Panc1 (cell line): ENCODE measurements at regions not wholly inside any gene's neighbourhood (a gene's known extent, or its start where the extent isn't known, plus 50 kb on each side); places are given as distances from the start of the nearest gene placed in this dataset.

ENCODE experiments used
- ATAC-seq: fragments of 200-7000 bp; cut with Tn5 transposase; 2 replicates; pipeline ENCODE4 v1.9.1; 2020; ENCODE audit warnings: mild to moderate bottlenecking, moderate library complexity
- BruUV-seq: library from RNA; stranded (reverse); fragments of 400-500 nt; replicated peaks from 2 replicates; lab custom pipeline; 2021; lab: Mats Ljungman, UMichigan
- CTCF ChIA-PET: fragments of 300-600 bp; sonication (Branson Sonifier 250); formaldehyde crosslinking; loops from one replicate; lab custom pipeline; 2022; ENCODE audit warnings: antibody characterized with exemption; lab: Charles Lee
- POLR2A ChIA-PET: fragments of 300-600 bp; sonication (Branson Sonifier 250); formaldehyde crosslinking; loops from one replicate; lab custom pipeline; 2022; ENCODE audit warnings: antibody characterized with exemption; lab: Charles Lee
- DNase-seq: peaks from one replicate; pipeline ENCODE4 v3.0.0-alpha.2; 2010; ENCODE audit warnings: low read depth, low spot score
- H3K27ac ChIP-seq: 2 replicates; pipeline ENCODE4 v1.5.1; 2011; ENCODE audit warnings: mild to moderate bottlenecking, low read length, inconsistent platforms
- H3K27me3 ChIP-seq: fragments of 200-500 bp; sonication (Bioruptor generic); 2 replicates; pipeline ENCODE4 v1.6.0; 2014; ENCODE audit warnings: low read length, inconsistent platforms; ENCODE audit not compliant: control insufficient read depth, insufficient read depth
- H3K36me3 ChIP-seq: fragments of 200-500 bp; sonication (Bioruptor generic); 2 replicates; pipeline ENCODE4 v1.5.1; 2014; ENCODE audit warnings: inconsistent platforms, mild to moderate bottlenecking, low read length, moderate library complexity; ENCODE audit not compliant: control insufficient read depth, insufficient read depth
- H3K4me1 ChIP-seq: 2 replicates; pipeline ENCODE4 v1.5.1; 2011; ENCODE audit warnings: inconsistent platforms, mild to moderate bottlenecking, low read length, moderate library complexity; ENCODE audit not compliant: control insufficient read depth, insufficient read depth
- H3K4me3 ChIP-seq, 2 experiments: 2 replicates each; pipeline ENCODE4 v1.5.1; 2011 to 2012; ENCODE audit warnings: low read depth in 2 of 2, low read length in 2 of 2, mild to moderate bottlenecking in 2 of 2, inconsistent platforms in 1 of 2, moderate library complexity in 1 of 2
- H3K9me3 ChIP-seq: fragments of 200-500 bp; sonication (Bioruptor generic); 2 replicates; pipeline ENCODE4 v1.5.1; 2014; ENCODE audit warnings: low read depth, mild to moderate bottlenecking, inconsistent platforms, low read length, moderate library complexity; ENCODE audit not compliant: control insufficient read depth, insufficient read depth
- POLR2AphosphoS5 ChIP-seq: IDR thresholded peaks from 2 replicates; pipeline ENCODE4 v1.6.1; 2012; ENCODE audit warnings: mild to moderate bottlenecking, low read depth, low read length, moderate library complexity
- REST ChIP-seq, 2 experiments: IDR thresholded peaks; 2 replicates each; pipeline ENCODE4 v1.6.1; 2011 to 2012; ENCODE audit warnings: low read depth in 2 of 2, control low read depth in 1 of 2, low read length in 1 of 2, mild to moderate bottlenecking in 1 of 2, moderate library complexity in 1 of 2; ENCODE audit not compliant: insufficient read depth in 1 of 2
- SIN3A ChIP-seq: IDR thresholded peaks from 2 replicates; pipeline ENCODE4 v1.6.1; 2012; ENCODE audit warnings: low read depth, mild to moderate bottlenecking, low read length, moderate library complexity, borderline replicate concordance; ENCODE audit not compliant: insufficient read depth
- TCF7L2 ChIP-seq: IDR thresholded peaks from 2 replicates; pipeline ENCODE4 v1.6.1; 2011; ENCODE audit warnings: mild to moderate bottlenecking, low read depth, low read length, inconsistent platforms
- in situ Hi-C: cut with HindIII; loops from 2 replicates; pipeline ENCODE4 v1.10.0; 2016; ENCODE audit warnings: low sequenced_read_pairs, low pct_unique_long_range_greater_than_20kb
- intact Hi-C: fragments of 100-400 bp; cut with micrococcal nuclease; formaldehyde crosslinking; loops from one replicate; pipeline ENCODE4 v1.10.0; 2022; ENCODE audit not compliant: unreplicated experiment
- TF ChIP-seq, protein P1 (sequence below): fragments of 450-650 bp; IDR thresholded peaks from 2 replicates; pipeline ENCODE4 v1.5.1; 2017; ENCODE audit warnings: mild to moderate bottlenecking

DNA sequence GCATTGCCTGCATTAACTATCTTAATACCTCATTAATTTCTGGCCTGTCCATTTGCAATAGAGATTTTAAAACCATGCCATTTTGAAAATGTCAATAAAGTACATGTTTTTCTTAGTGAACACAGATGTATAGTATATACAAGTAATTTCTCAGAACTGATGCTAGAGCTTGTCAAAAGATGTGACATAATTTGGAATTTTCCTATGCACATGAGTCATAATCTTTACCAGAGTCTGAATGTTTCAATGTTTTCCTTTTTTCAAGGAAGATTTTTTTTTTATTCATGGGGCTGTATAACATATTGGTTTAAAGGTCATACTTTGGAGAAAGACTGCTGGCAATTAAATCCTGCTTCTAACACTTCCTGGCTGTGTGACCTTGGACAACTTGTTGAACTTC is 1347.5 kb upstream of the ADGRB3 start:
- no peak overlapping the region for H3K4me3 ChIP-seq
- in situ Hi-C loops: no loop called here
- H3K36me3 ChIP-seq: no peaks in the 10 kb centered on the region
- no peak for TF ChIP-seq REST (IDR thresholded peaks at IDR 0.05; ENCODE audit: insufficient read depth in 1 of 2, low read depth in 2 of 2, low read length in 1 of 2)
- TF ChIP-seq TCF7L2: no peak
- TF ChIP-seq, protein P1, sequence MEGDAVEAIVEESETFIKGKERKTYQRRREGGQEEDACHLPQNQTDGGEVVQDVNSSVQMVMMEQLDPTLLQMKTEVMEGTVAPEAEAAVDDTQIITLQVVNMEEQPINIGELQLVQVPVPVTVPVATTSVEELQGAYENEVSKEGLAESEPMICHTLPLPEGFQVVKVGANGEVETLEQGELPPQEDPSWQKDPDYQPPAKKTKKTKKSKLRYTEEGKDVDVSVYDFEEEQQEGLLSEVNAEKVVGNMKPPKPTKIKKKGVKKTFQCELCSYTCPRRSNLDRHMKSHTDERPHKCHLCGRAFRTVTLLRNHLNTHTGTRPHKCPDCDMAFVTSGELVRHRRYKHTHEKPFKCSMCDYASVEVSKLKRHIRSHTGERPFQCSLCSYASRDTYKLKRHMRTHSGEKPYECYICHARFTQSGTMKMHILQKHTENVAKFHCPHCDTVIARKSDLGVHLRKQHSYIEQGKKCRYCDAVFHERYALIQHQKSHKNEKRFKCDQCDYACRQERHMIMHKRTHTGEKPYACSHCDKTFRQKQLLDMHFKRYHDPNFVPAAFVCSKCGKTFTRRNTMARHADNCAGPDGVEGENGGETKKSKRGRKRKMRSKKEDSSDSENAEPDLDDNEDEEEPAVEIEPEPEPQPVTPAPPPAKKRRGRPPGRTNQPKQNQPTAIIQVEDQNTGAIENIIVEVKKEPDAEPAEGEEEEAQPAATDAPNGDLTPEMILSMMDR: no peak
- TF ChIP-seq SIN3A: no peak
- no peak for TF ChIP-seq POLR2AphosphoS5
- CTCF ChIA-PET: no interaction called here
- DNase-seq (no peak), ATAC-seq (no peak)
- no TSS peak for BruUV-seq
- intact Hi-C loops: no loop called here
- H3K9me3 ChIP-seq: no peaks in the 10 kb centered on the region; the same call in 1 of the 2 replicates
- no peaks in the 10 kb centered on the region for H3K4me1 ChIP-seq
- no peaks in the 10 kb centered on the region for H3K27me3 ChIP-seq
- POLR2A ChIA-PET: no interaction called here
- H3K27ac ChIP-seq: no peak overlapping the region

- H3K36me3 ChIP-seq: no peaks in the 10 kb centered on the region
- H3K27ac ChIP-seq: no peak overlapping the region
- no peak overlapping the region for H3K4me3 ChIP-seq
- POLR2A ChIA-PET: no interaction called here
- DNase-seq: no peak
- no peaks in the 10 kb centered on the region for H3K27me3 ChIP-seq
- intact Hi-C loops (no loop called here), in situ Hi-C loops (no loop called here)
- H3K9me3 ChIP-seq: no peaks in the 10 kb centered on the region; the same call in 1 of the 2 replicates
- CTCF ChIA-PET: no interaction called here
- ATAC-seq: no peak
- no peaks in the 10 kb centered on the region for H3K4me1 ChIP-seq
- TF ChIP-seq SIN3A (no peak), REST (IDR thresholded peaks at IDR 0.05; ENCODE audit: insufficient read depth in 1 of 2, low read depth in 2 of 2, low read length in 1 of 2) (no peak), POLR2AphosphoS5 (no peak), TCF7L2 (no peak)
- TF ChIP-seq, protein P1: no peak
- BruUV-seq: no TSS peak
These were observed 1349.1 kb upstream of the ADGRB3 start for GRCh38 chr6:67285770-67286495.
